Breast epithelium (tissue), 3 donors: ENCODE measurements at regions not wholly inside any gene's neighbourhood (a gene's known extent, or its start where the extent isn't known, plus 50 kb on each side); places are given as distances from the start of the nearest gene placed in this dataset.

ENCODE experiments used
- POLR2AphosphoS5 ChIP-seq, 3 donors: sonication (generic); formaldehyde crosslinking; IDR thresholded peaks; one replicate each; pipeline ENCODE4 v1.6.1; 2017; ENCODE audit warnings: antibody characterized with exemption in 3 of 3
- TF ChIP-seq, protein P1 (sequence below), 3 donors: fragments of 450-650 bp; IDR thresholded peaks; one replicate each; pipeline ENCODE4 v1.5.1; 2016 to 2017; ENCODE audit warnings: antibody characterized with exemption in 3 of 3, mild to moderate bottlenecking in 3 of 3, moderate library complexity in 3 of 3

- no peak for TF ChIP-seq POLR2AphosphoS5 (IDR thresholded peaks at IDR 0.05)
- TF ChIP-seq, protein P1, sequence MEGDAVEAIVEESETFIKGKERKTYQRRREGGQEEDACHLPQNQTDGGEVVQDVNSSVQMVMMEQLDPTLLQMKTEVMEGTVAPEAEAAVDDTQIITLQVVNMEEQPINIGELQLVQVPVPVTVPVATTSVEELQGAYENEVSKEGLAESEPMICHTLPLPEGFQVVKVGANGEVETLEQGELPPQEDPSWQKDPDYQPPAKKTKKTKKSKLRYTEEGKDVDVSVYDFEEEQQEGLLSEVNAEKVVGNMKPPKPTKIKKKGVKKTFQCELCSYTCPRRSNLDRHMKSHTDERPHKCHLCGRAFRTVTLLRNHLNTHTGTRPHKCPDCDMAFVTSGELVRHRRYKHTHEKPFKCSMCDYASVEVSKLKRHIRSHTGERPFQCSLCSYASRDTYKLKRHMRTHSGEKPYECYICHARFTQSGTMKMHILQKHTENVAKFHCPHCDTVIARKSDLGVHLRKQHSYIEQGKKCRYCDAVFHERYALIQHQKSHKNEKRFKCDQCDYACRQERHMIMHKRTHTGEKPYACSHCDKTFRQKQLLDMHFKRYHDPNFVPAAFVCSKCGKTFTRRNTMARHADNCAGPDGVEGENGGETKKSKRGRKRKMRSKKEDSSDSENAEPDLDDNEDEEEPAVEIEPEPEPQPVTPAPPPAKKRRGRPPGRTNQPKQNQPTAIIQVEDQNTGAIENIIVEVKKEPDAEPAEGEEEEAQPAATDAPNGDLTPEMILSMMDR (IDR thresholded peaks at IDR 0.05): no peak
Observed at GRCh38 chr12:42776396-42776795, 186.8 kb upstream of the PRICKLE1 start.
